HCT116 (cell line): ENCODE measurements at regions not wholly inside any gene's neighbourhood (a gene's known extent, or its start where the extent isn't known, plus 50 kb on each side); places are given as distances from the start of the nearest gene placed in this dataset.

Experiments used
- ATAC-seq: fragments of 200-7000 bp; cut with Tn5 transposase; 2 replicates; pipeline ENCODE4 v1.9.1; 2020; ENCODE audit warnings: mild to moderate bottlenecking, moderate library complexity
- BruUV-seq: library from RNA; stranded (reverse); fragments of 400-500 nt; replicated peaks from 2 replicates; lab custom pipeline; 2021; lab: Mats Ljungman, UMichigan
- CTCF ChIA-PET: fragments of 300-600 bp; sonication (Branson Sonifier 250); formaldehyde crosslinking; loops from one replicate; lab custom pipeline; 2021; ENCODE audit warnings: antibody characterized with exemption; lab: Charles Lee
- POLR2A ChIA-PET: fragments of 300-600, 350-600 bp; sonication (Branson Sonifier 250); formaldehyde crosslinking; loops from one replicate; lab custom pipeline; 2021; ENCODE audit warnings: antibody characterized with exemption; lab: Charles Lee
- RAD21 ChIA-PET, 2 experiments: fragments of 300-600 bp; sonication (Branson Sonifier 250); formaldehyde crosslinking; loops; one replicate each; lab custom pipeline; 2023; ENCODE audit warnings: low total read pairs in 2 of 2; ENCODE audit not compliant: uncharacterized antibody in 2 of 2, unreplicated experiment in 2 of 2, low non-redundant PET in 1 of 2; lab: Charles Lee
- DNase-seq: peaks from one replicate; pipeline ENCODE4 v3.0.0-alpha.2; 2010; ENCODE audit warnings: low read depth, low spot score
- H2AFZ ChIP-seq: fragments of 200-600 bp; shearing (Covaris generic), sonication (generic); 2 replicates; pipeline ENCODE4 v1.6.1; 2017; ENCODE audit warnings: low read depth, mixed run types, mixed read lengths, antibody characterized with exemption, low read length; ENCODE audit not compliant: poor library complexity, severe bottlenecking
- H3K27ac ChIP-seq: 2 replicates; pipeline ENCODE4 v1.5.1; 2012; ENCODE audit warnings: low read depth, low read length
- H3K27me3 ChIP-seq: fragments of 200-600 bp; sonication (generic); 2 replicates; pipeline ENCODE4 v1.6.1; 2016; ENCODE audit warnings: mixed run types, low read length, mixed read lengths; ENCODE audit not compliant: insufficient read depth
- H3K36me3 ChIP-seq, 2 experiments: fragments of 200-500 bp in 1 of 2; fragments of 200-600 bp in 1 of 2; sonication (Bioruptor generic) in 1 of 2; sonication (generic) in 1 of 2; 2 replicates each; pipeline versions ENCODE4 v1.5.1 to v1.6.1; 2014 to 2016; ENCODE audit warnings: low read length in 2 of 2, inconsistent platforms in 1 of 2, mixed read lengths in 1 of 2, mixed run types in 1 of 2; ENCODE audit not compliant: insufficient read depth in 2 of 2, control insufficient read depth in 1 of 2
- H3K4me1 ChIP-seq, 2 experiments: fragments of 200-600 bp in 1 of 2; sonication (generic) in 1 of 2; 2 replicates each; pipeline versions ENCODE4 v1.5.1 to v1.6.1; 2012 to 2017; ENCODE audit warnings: low read length in 2 of 2, inconsistent platforms in 1 of 2, mild to moderate bottlenecking in 1 of 2, mixed read lengths in 1 of 2, mixed run types in 1 of 2, moderate library complexity in 1 of 2; ENCODE audit not compliant: insufficient read depth in 2 of 2, control insufficient read depth in 1 of 2
- H3K4me2 ChIP-seq: fragments of 200-600 bp; sonication (generic); 2 replicates; pipeline ENCODE4 v1.6.1; 2017; ENCODE audit warnings: mixed run types, low read length, mixed read lengths
- H3K4me3 ChIP-seq, 2 experiments: fragments of 200-600 bp in 1 of 2; sonication (generic) in 1 of 2; replicated peaks in 1 of 2; 2 replicates each; pipeline ENCODE4 v1.5.1; 2011 to 2016; ENCODE audit warnings: low read length in 2 of 2, control low read depth in 1 of 2, low read depth in 1 of 2, mild to moderate bottlenecking in 1 of 2, mixed read lengths in 1 of 2, mixed run types in 1 of 2
- H3K79me2 ChIP-seq: fragments of 200-600 bp; sonication (generic); 2 replicates; pipeline ENCODE4 v1.6.1; 2017; ENCODE audit warnings: mild to moderate bottlenecking, mixed run types, low read length, moderate library complexity, mixed read lengths; ENCODE audit not compliant: insufficient read depth
- H3K9ac ChIP-seq: fragments of 200-600 bp; sonication (generic); 2 replicates; pipeline ENCODE4 v1.6.1; 2016; ENCODE audit warnings: low read length, mixed read lengths
- H3K9me2 ChIP-seq: fragments of 200-600 bp; sonication (generic), shearing (Covaris generic); 2 replicates; pipeline ENCODE4 v1.6.1; 2017; ENCODE audit warnings: mixed run types, mild to moderate bottlenecking, moderate library complexity; ENCODE audit not compliant: insufficient read depth
- H3K9me3 ChIP-seq, 2 experiments: fragments of 200-500 bp in 1 of 2; fragments of 200-600 bp in 1 of 2; sonication (Bioruptor generic) in 1 of 2; sonication (generic) in 1 of 2; 2 replicates each; pipeline ENCODE4 v1.6.1; 2014 to 2017; ENCODE audit warnings: low read length in 2 of 2, mixed read lengths in 2 of 2, inconsistent platforms in 1 of 2, low read depth in 1 of 2, mild to moderate bottlenecking in 1 of 2, mixed run types in 1 of 2, moderate library complexity in 1 of 2; ENCODE audit not compliant: control insufficient read depth in 1 of 2, insufficient read depth in 1 of 2
- H4K20me1 ChIP-seq: fragments of 200-600 bp; sonication (generic), shearing (Covaris generic); 2 replicates; pipeline ENCODE4 v1.6.1; 2017; ENCODE audit warnings: mixed run types, mild to moderate bottlenecking, moderate library complexity; ENCODE audit not compliant: insufficient read depth
- CTCF ChIP-seq, 3 experiments: fragments of 200-600 bp in 1 of 3; sonication (generic) in 1 of 3; IDR thresholded peaks in 2 of 3; conservative IDR thresholded peaks in 1 of 3; 2 replicates each; pipeline ENCODE4 v1.5.1; 2012 to 2017; ENCODE audit warnings: low read depth in 2 of 3, low read length in 2 of 3, antibody characterized with exemption in 1 of 3, borderline replicate concordance in 1 of 3, control low read depth in 1 of 3, mild to moderate bottlenecking in 1 of 3, mixed read lengths in 1 of 3, mixed run types in 1 of 3, moderate library complexity in 1 of 3; ENCODE audit not compliant: insufficient read depth in 1 of 3
- FOSL1 ChIP-seq: IDR thresholded peaks from 2 replicates; pipeline ENCODE4 v1.6.1; 2012; ENCODE audit warnings: low read depth
- POLR2A ChIP-seq: IDR thresholded peaks from 2 replicates; pipeline ENCODE4 v1.7.0; 2011; ENCODE audit warnings: borderline replicate concordance; ENCODE audit not compliant: insufficient read depth, insufficient read length; ENCODE audit errors: extremely low read depth
- POLR2AphosphoS5 ChIP-seq: IDR thresholded peaks from 2 replicates; pipeline ENCODE4 v1.6.1; 2011; ENCODE audit warnings: mild to moderate bottlenecking, low read depth, low read length, moderate library complexity
- RAD21 ChIP-seq: IDR thresholded peaks from 2 replicates; pipeline ENCODE4 v1.6.1; 2012; ENCODE audit warnings: low read depth, mild to moderate bottlenecking
- SIN3A ChIP-seq: IDR thresholded peaks from 2 replicates; pipeline ENCODE4 v1.6.1; 2012; ENCODE audit warnings: low read depth
- SP1 ChIP-seq: IDR thresholded peaks from 2 replicates; pipeline ENCODE4 v1.6.1; 2012; ENCODE audit warnings: low read depth
- TCF7L2 ChIP-seq: IDR thresholded peaks from 2 replicates; pipeline ENCODE4 v1.7.0; 2011; ENCODE audit warnings: borderline replicate concordance, inconsistent platforms; ENCODE audit not compliant: insufficient read depth, insufficient read length; ENCODE audit errors: extremely low read depth
- ZNF274 ChIP-seq: fragments of 200-500 bp; sonication (Bioruptor generic); IDR thresholded peaks from 2 replicates; pipeline ENCODE4 v1.6.1; 2014; ENCODE audit warnings: mild to moderate bottlenecking, low read depth, low read length, inconsistent platforms
- intact Hi-C: fragments of 100-400 bp; cut with micrococcal nuclease; formaldehyde crosslinking; loops from 2 replicates; pipeline ENCODE4 v1.10.0; 2022
- TF ChIP-seq, protein P1 (sequence below): IDR thresholded peaks from 2 replicates; pipeline ENCODE4 v1.6.1; 2011; ENCODE audit warnings: mild to moderate bottlenecking, low read length, moderate library complexity; ENCODE audit not compliant: insufficient replicate concordance; ENCODE audit errors: extremely low read depth

- no peak overlapping the region for H2AFZ ChIP-seq
- no peaks in the 10 kb centered on the region for H3K79me2 ChIP-seq
- CTCF ChIA-PET, result no interaction called here
- H3K9me3 ChIP-seq, result no peaks in the 10 kb centered on the region
- H3K4me2 ChIP-seq, result no peak overlapping the region
- DNase-seq (no peak), ATAC-seq (no peak)
- no peak overlapping the region for H3K9ac ChIP-seq
- RAD21 ChIA-PET, result no interaction called here
- TF ChIP-seq CTCF (IDR thresholded peaks at IDR 0.05 in 2 of 3, conservative IDR thresholded peaks at IDR 0.05 in 1 of 3; ENCODE audit: borderline replicate concordance in 1 of 3, insufficient read depth in 1 of 3, low read depth in 2 of 3, low read length in 2 of 3) (no peak), POLR2AphosphoS5 (no peak), POLR2A (no peak), RAD21 (no peak), SIN3A (no peak), SP1 (no peak), ZNF274 (no peak), TCF7L2 (no peak), FOSL1 (no peak)
- TF ChIP-seq, protein P1, sequence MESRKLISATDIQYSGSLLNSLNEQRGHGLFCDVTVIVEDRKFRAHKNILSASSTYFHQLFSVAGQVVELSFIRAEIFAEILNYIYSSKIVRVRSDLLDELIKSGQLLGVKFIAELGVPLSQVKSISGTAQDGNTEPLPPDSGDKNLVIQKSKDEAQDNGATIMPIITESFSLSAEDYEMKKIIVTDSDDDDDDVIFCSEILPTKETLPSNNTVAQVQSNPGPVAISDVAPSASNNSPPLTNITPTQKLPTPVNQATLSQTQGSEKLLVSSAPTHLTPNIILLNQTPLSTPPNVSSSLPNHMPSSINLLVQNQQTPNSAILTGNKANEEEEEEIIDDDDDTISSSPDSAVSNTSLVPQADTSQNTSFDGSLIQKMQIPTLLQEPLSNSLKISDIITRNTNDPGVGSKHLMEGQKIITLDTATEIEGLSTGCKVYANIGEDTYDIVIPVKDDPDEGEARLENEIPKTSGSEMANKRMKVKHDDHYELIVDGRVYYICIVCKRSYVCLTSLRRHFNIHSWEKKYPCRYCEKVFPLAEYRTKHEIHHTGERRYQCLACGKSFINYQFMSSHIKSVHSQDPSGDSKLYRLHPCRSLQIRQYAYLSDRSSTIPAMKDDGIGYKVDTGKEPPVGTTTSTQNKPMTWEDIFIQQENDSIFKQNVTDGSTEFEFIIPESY, result no peak
- H3K27ac ChIP-seq, result no peak overlapping the region
- H3K36me3 ChIP-seq, result no peaks in the 10 kb centered on the region
- POLR2A ChIA-PET, result no interaction called here
- no TSS peak for BruUV-seq
- H3K4me3 ChIP-seq, result no peak overlapping the region
- H3K9me2 ChIP-seq, result no peaks in the 10 kb centered on the region
- intact Hi-C loops, result no loop called here
- no peaks in the 10 kb centered on the region for H3K27me3 ChIP-seq
- H4K20me1 ChIP-seq, result no peaks in the 10 kb centered on the region
- no peaks in the 10 kb centered on the region for H3K4me1 ChIP-seq
These were observed 481.4 kb upstream of the ALCAM start for GRCh38 chr3:104885214-104885814.
